ENCODE measurements at regions not wholly inside any gene's neighbourhood (a gene's known extent, or its start where the extent isn't known, plus 50 kb on each side); places are given as distances from the start of the nearest gene placed in this dataset.
A peak's percentile ranks its signal among the peaks of the same experiment; 100 is the strongest.
"Not testable (repeated sequence)": the region's sequence is repeated elsewhere in the genome, so short reads cannot be mapped to it uniquely, and the experiment has no call there.

DNA sequence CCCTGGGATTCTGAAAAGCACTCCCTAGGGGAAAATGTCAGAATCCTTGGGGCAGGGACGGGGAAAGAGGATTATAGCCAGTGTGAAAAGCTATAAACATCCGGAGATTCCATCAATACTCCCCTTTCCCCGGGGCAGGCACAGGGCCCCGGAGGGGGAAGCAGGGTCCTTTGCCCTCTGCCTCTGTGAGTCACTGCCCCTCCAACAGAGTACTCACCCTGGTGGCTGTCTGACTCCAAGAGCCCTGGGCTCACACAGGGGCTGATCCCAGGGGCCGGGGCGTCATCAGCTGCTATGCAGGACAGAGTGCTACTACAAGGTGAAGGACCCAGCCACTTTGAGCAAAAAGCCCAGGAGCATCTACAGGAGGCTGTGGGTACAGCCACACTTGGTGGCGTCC, 133.0 kb upstream of the PRR20G start:
- Mint-ChIP-seq H3K4me3 (no peak overlapping the region), H3K9me3 (no peaks in the 10 kb centered on the region), H3K4me1 (ENCODE audit: low read depth in 2 of 2) (no peaks in the 10 kb centered on the region), H3K27ac (no peak overlapping the region), H3K27me3 (peaks cover 31 to 41% of the 10 kb centered on the region in 2 donors), H3K36me3 (no peaks in the 10 kb centered on the region)
- ATAC-seq (no peak), DNase-seq (ENCODE audit: low spot score) (no peak)

DNA sequence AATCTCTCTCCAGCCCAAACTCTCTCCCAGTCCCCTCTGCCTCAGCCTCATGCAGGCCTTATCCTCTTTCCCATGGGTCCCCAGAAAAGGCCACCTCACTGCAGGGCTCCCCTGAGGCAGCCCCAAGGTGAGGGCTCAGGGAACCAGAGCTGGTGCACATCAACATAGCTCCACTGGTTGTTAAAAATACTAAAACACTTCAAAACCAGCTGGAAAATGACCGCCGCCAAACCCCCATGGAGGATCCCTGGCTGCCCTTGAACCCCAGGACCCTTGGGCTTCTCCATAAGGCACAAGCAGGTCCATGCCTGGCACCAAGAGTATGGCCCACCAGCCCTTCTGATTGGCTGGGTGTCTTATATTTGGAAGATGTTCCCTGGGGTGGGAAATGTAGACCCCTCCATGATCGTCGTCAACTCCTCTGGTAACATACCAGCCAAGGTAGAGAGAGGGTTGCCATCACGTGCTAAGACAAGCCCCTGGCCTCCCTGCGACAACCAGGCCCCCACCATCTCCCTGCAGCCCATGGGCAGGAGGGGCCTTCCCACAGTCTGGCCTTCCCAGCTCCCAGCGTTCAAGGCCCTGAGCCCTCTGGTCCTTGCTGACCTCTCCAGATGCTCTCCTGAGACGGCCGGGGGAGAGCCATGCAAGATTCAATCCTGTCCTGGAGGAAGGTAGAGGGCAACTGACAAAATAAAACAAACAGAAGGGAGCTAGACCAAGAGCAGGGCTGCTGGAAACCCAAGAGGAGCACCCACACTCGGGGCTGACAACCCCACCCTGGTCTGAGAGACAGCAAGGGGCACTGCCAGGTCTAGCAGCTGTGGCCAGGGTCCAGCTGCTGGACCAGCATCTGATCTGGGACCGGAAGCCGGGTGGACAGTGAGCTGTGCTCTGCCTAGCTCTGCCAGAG, 132.1 kb upstream of the PRR20G start:
- Mint-ChIP-seq H3K4me1 (ENCODE audit: low read depth in 2 of 2) (no peaks in the 10 kb centered on the region), H3K27me3 (peaks cover 37 to 47% of the 10 kb centered on the region in 2 donors), H3K27ac (no peak overlapping the region), H3K36me3 (no peaks in the 10 kb centered on the region), H3K9me3 (no peaks in the 10 kb centered on the region), H3K4me3 (no peak overlapping the region)
- DNase-seq (ENCODE audit: low spot score) (no peak), ATAC-seq (peak in 1 of 2 donors; percentile 16)

DNA sequence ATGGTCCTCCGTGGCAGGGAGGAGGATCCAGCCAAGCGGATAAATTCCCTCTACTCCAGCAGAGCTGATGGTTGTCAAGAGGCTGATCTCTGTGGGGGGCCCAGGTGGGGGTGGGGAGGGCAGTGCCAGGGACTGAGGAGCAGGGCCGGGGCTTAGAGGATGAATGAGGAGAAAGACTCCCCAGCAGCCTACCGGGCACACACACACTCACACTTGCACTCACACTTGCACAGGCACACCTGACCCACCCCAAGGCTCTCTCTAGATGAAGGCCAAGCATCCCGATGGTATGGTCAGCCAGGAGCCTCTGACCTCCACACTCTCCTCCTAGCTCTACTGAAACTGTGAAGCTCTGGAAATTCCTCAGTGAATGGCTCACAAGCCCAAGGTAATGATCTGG, 131.3 kb upstream of the PRR20G start:
- no peak overlapping the region for H3K27ac Mint-ChIP-seq
- H3K9me3 Mint-ChIP-seq: no peaks in the 10 kb centered on the region
- H3K4me3 Mint-ChIP-seq: no peak overlapping the region
- H3K36me3 Mint-ChIP-seq: no peaks in the 10 kb centered on the region
- H3K4me1 Mint-ChIP-seq (ENCODE audit: low read depth in 2 of 2): no peaks in the 10 kb centered on the region
- DNase-seq (ENCODE audit: low spot score) (peak; percentile 23), ATAC-seq (no peak)
- H3K27me3 Mint-ChIP-seq: peaks cover 44% of the 10 kb centered on the region in 2 donors

DNA sequence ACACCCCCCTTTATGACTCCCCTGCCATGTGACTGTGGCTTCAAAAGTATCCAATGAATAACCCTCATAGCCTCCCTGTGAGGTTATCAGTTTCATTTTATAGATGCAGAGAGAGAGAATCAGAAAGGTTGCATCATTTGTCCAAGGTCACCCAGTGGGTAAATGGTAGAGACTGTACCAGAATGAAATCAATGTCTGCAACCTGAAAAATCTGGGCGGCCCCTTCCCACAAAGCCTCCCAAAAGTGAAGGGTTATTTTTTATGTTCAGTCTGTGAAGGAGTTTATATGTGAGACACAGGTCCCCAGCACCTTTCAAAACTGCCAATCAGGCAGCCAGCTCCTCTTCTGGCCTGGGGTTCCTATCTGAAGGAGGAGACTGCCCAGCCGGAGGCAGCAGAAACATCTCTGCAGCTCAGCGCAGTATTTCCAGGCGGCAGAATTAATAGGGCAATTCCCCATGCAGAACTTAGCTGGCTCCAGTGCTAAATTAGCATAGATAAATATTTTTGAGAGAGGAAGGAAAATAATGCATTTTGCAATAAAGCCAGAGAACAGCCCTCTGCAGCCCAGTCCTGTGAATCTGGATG, 130.8 kb upstream of the PRR20G start:
- Mint-ChIP-seq H3K4me3 (no peak overlapping the region), H3K4me1 (ENCODE audit: low read depth in 2 of 2) (no peaks in the 10 kb centered on the region), H3K27ac (no peak overlapping the region), H3K36me3 (no peaks in the 10 kb centered on the region), H3K9me3 (no peaks in the 10 kb centered on the region), H3K27me3 (peaks cover 43 to 44% of the 10 kb centered on the region in 2 donors)
- DNase-seq (ENCODE audit: low spot score) (no peak), ATAC-seq (no peak)

DNA sequence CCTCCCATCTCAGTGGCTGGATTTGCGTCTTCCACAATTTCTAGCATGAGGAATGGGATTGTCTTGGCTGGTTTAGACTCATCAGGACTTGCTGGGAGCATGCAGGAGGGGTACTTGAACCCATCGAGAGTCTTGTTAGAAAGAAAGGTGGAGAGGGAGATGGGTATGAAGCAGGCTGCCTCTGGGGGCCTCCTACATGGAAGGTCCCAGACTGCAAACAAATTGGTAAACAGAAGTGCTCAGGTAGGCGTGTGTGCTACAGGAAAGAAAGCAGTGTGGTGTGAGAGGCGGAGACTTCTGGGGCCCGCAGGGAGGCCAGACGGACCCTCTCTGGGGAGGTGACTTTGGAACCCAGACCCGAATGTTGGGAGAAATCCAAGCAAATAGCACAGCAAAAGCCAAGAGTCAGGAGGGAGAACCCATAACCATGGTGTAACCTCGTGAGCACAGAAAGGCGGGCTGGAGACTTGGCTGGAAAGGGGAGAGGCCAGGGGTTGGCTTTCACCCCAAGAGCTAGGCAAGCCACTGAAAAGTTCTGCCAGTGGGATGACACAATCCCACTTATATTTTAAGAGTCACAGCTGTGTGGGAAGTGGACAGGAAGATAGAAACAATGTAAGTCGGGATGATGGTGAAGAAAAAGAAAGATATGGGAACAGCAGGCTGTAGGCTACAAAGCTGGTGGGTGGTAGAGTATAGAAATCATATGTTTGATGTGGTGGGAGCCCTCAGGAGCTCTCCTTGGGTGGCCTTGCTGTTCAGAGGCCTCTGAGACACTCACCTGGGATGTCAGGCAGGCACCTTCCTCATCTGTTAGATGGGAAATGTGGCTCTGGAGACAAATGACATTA, 130.1 kb upstream of the PRR20G start:
- DNase-seq (ENCODE audit: low spot score) (no peak), ATAC-seq (no peak)
- Mint-ChIP-seq H3K27ac (no peak overlapping the region), H3K9me3 (no peaks in the 10 kb centered on the region), H3K36me3 (no peaks in the 10 kb centered on the region), H3K4me1 (ENCODE audit: low read depth in 2 of 2) (no peaks in the 10 kb centered on the region), H3K27me3 (peaks cover 44 to 46% of the 10 kb centered on the region in 2 donors), H3K4me3 (no peak overlapping the region)

DNA sequence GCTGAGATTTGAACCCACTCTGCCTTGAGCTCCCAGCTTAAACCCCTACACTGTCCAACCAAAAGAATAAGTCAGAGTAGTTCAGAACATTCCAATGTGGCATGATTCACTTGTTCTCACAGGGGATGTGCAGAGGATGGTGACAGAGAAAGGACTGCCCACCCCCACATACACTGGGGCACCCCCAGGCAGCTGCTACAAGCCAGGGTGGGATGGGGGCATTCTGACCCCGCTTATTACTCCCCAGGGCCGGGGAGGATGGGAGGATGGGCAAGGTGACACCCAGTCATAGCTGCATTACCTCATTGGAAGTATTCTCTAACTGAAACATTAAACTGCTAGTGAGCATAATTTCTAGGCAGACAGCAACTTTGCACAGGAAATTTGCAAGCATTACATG, 126.0 kb upstream of the PRR20G start:
- Mint-ChIP-seq H3K4me3 (no peak overlapping the region), H3K9me3 (no peaks in the 10 kb centered on the region), H3K27me3 (peaks cover 40 to 44% of the 10 kb centered on the region in 2 donors), H3K4me1 (ENCODE audit: low read depth in 2 of 2) (no peaks in the 10 kb centered on the region), H3K27ac (no peak overlapping the region), H3K36me3 (no peaks in the 10 kb centered on the region)
- DNase-seq (ENCODE audit: low spot score) (no peak), ATAC-seq (peak in 1 of 2 donors; percentile 8)

DNA sequence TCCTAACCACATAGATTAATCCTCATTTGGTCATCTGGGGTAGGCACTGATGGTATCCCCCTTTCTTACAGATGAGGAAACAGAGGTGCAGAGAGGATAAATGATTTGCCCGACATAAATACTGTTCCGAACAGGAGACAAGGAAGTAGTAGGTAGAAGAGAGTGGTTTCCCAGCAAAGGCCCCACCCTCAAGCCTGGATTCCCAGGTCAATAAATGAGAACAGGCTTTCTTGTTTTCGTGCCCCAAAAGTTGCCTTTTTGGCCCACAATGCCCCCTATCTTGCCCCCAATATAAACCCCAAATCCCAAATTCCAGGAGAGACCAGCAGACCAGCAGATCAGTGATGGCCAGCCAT, 125.5 kb upstream of the PRR20G start:
- Mint-ChIP-seq H3K36me3 (no peaks in the 10 kb centered on the region), H3K27me3 (peaks cover 36 to 38% of the 10 kb centered on the region in 2 donors), H3K4me3 (no peak overlapping the region), H3K27ac (no peak overlapping the region), H3K4me1 (ENCODE audit: low read depth in 2 of 2) (no peaks in the 10 kb centered on the region), H3K9me3 (no peaks in the 10 kb centered on the region)
- ATAC-seq: no peak
- no peak for DNase-seq (ENCODE audit: low spot score)

DNA sequence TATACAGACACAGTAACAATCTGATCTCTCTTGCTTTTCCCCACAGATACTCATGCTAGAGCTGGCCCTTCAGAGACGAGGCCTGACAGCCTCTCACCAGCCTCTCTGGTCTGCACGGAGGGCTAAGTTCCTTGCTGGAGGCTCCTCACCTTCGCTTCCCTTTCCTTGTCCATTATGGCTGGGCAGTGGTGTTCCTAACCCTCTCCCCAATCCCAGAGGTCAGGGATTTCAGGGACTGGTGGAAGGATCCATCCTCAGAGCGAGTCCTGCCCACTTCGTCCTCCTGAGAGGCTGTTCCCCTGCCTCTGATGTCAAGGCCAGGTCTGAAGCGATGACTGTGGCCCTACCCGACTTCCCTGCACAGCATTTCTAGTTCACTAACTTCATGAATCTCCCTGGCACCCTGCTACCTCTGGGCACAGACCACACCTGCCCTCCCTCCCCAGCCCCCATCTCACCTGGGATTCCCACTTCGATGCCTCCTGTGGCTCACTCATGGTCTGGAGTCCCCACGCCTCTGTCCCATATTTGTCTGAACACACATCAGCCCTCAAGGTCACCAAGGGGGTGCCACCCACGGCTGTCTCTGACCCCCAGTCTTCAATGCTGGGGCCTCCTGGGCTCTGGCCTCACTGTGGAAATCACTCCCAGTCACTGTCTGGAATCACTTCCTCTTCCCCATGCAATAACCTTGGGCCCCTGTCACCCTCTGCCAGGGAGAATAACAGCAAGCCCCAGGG, 124.9 kb upstream of the PRR20G start:
- no peaks in the 10 kb centered on the region for H3K9me3 Mint-ChIP-seq
- H3K27ac Mint-ChIP-seq: no peak overlapping the region
- ATAC-seq (no peak), DNase-seq (ENCODE audit: low spot score) (no peak)
- peaks cover 32% of the 10 kb centered on the region in 2 donors for H3K27me3 Mint-ChIP-seq
- no peaks in the 10 kb centered on the region for H3K4me1 Mint-ChIP-seq (ENCODE audit: low read depth in 2 of 2)
- H3K4me3 Mint-ChIP-seq: no peak overlapping the region
- H3K36me3 Mint-ChIP-seq: no peaks in the 10 kb centered on the region

DNA sequence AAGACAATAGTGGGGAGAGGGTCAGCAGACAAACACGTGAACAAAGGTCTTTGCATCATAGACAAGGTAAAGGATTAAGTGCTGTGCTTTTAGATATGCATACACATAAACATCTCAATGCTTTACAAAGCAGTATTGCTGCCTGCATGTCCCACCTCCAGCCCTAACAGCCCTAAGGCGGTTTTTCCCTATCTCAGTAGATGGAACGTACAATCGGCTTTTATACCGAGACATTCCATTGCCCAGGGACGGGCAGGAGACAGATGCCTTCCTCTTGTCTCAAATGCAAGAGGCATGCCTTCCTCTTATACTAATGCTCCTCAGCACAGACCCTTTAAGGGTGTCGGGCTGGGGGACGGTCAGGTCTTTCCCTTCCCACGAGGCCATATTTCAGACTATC, 124.0 kb upstream of the PRR20G start:
- H3K27me3 Mint-ChIP-seq: peaks cover 24% of the 10 kb centered on the region in 2 donors
- DNase-seq (ENCODE audit: low spot score); H3K4me3 Mint-ChIP-seq: not testable (repeated sequence)

DNA sequence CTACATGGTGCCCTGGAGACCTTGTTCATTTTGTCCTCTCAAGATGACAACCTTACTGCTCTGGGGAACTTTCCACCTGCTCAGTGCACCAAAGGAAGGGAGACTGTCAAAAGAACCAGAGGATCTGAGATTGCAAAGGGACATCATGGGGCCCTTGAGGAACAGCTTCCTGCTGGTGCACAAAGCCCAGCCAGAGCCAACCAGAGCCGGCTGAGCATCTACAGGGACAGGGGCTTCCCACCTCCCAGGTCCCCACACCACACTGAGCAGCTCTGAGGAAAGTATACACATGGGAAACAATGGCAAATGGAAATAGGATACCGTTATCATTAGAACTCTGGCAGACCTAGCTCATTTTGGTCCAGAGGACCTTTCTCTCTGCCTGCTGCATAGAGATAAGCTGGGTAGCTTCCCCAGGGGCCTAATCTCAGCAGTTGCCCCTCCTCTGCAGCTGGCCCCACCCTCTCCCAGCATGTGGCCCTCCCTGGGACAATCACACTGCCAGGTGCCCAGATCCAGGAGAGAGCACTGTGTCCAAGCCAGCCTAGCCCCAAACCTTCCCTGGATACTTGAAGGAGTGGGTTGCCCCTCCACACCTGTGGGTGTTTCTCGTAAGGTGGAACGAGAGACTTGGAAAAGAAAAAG, 123.4 kb upstream of the PRR20G start:
- no peaks in the 10 kb centered on the region for H3K36me3 Mint-ChIP-seq
- H3K27ac Mint-ChIP-seq: no peak overlapping the region
- no peak for DNase-seq (ENCODE audit: low spot score)
- no peak overlapping the region for H3K4me3 Mint-ChIP-seq
- ATAC-seq: no peak
- no peaks in the 10 kb centered on the region for H3K9me3 Mint-ChIP-seq
- peaks cover 17 to 20% of the 10 kb centered on the region in 2 donors for H3K27me3 Mint-ChIP-seq
- no peaks in the 10 kb centered on the region for H3K4me1 Mint-ChIP-seq (ENCODE audit: low read depth in 2 of 2)

More for the DNA sequence above, 124.0 kb upstream of the PRR20G start:
- not testable (repeated sequence) for H3K9me3 Mint-ChIP-seq; H3K4me1 Mint-ChIP-seq (ENCODE audit: low read depth in 2 of 2); H3K27ac Mint-ChIP-seq; H3K36me3 Mint-ChIP-seq; ATAC-seq

DNA sequence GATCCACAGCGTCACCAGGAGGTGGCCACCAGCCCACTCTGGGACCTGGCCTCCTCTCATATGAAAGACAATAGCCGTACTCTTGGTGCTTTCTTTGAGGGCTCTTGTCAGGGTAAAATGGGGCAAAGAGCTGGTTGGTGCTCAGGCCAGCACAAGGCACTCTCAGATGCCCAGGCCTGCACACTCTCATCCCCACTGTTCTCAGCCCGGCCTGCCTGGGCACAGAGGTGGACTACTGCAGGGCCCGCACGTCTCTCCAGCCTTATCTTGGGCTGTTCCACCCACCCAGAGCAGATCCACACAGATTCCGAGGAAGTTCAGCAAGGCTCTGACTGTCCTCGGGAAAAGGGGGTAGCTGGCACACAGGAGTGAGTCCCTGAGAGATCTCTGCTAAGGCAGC, 122.8 kb upstream of the PRR20G start:
- no peaks in the 10 kb centered on the region for H3K9me3 Mint-ChIP-seq
- H3K27me3 Mint-ChIP-seq: peaks cover 13 to 19% of the 10 kb centered on the region in 2 donors
- H3K4me1 Mint-ChIP-seq (ENCODE audit: low read depth in 2 of 2): no peaks in the 10 kb centered on the region
- H3K4me3 Mint-ChIP-seq: no peak overlapping the region
- DNase-seq (ENCODE audit: low spot score) (no peak), ATAC-seq (peak in 1 of 2 donors; percentile 21)
- H3K27ac Mint-ChIP-seq: no peak overlapping the region
- no peaks in the 10 kb centered on the region for H3K36me3 Mint-ChIP-seq

DNA sequence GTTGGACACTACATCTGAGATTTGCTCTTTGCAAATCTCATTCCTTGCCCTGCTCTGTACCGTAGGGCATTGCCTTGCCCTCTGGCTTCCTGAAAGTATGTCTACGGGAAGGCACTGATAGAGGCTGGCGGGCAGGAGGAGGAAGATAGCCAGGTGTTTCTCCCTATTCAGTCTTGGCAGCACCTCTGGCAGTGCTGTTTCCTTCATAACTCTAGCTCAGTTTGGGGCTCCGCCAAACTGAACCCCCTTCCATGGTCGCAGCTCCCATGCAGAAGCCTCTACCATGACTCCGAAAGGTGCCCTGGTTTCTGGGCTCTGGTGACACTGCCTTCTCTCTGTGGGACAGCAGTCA, 122.3 kb upstream of the PRR20G start:
- no peaks in the 10 kb centered on the region for H3K4me1 Mint-ChIP-seq (ENCODE audit: low read depth in 2 of 2)
- H3K9me3 Mint-ChIP-seq: no peaks in the 10 kb centered on the region
- no peak for ATAC-seq
- peaks cover 9 to 18% of the 10 kb centered on the region in 2 donors for H3K27me3 Mint-ChIP-seq
- no peak overlapping the region for H3K4me3 Mint-ChIP-seq
- no peak for DNase-seq (ENCODE audit: low spot score)
- H3K36me3 Mint-ChIP-seq: no peaks in the 10 kb centered on the region
- no peak overlapping the region for H3K27ac Mint-ChIP-seq

Data from natural killer cell treated with Interleukin-12 subunit alpha and Interleukin-12 subunit beta and Interleukin-15 and Interleukin-18, amount 100 ng/mL, for 72 hours (primary cell).